SK-N-MC (cell line): ENCODE measurements at regions not wholly inside any gene's neighbourhood (a gene's known extent, or its start where the extent isn't known, plus 50 kb on each side); places are given as distances from the start of the nearest gene placed in this dataset.
A peak's percentile ranks its signal among the peaks of the same experiment; 100 is the strongest.

Experiments
- DNase-seq: peaks from one replicate; pipeline ENCODE4 v3.0.0-alpha.2; 2011; ENCODE audit warnings: low read depth, low spot score
- H3K27ac ChIP-seq: fragments of 200-600 bp; sonication (generic); 2 replicates; pipeline ENCODE4 v1.5.1; 2016; ENCODE audit warnings: mixed run types
- H3K36me3 ChIP-seq: fragments of 200-600 bp; sonication (generic); 2 replicates; pipeline ENCODE4 v1.6.1; 2017; ENCODE audit warnings: antibody characterized with exemption, low read length, mixed read lengths; ENCODE audit not compliant: insufficient read depth
- H3K4me3 ChIP-seq: fragments of 200-600 bp; sonication (generic); 2 replicates; pipeline ENCODE4 v1.5.1; 2016
- H3K9ac ChIP-seq: fragments of 200-600 bp; sonication (generic); 2 replicates; pipeline ENCODE4 v1.8.0; 2017; ENCODE audit warnings: mixed run types, mixed read lengths; ENCODE audit not compliant: insufficient read length
- H3K9me3 ChIP-seq: fragments of 200-600 bp; sonication (generic); 2 replicates; pipeline ENCODE4 v1.6.1; 2017; ENCODE audit warnings: low read depth, mild to moderate bottlenecking, antibody characterized with exemption, low read length, moderate library complexity, mixed read lengths
- EZH2 ChIP-seq: fragments of 200-600 bp; sonication (generic); IDR thresholded peaks from one replicate; pipeline ENCODE4 v1.6.1; 2017; ENCODE audit warnings: antibody characterized with exemption
- FOXP2 ChIP-seq: optimal IDR thresholded peaks from 2 replicates; pipeline ENCODE3; 2011; ENCODE audit warnings: mild to moderate bottlenecking, moderate library complexity; ENCODE audit not compliant: insufficient read depth; ENCODE audit errors: extremely low read length, control extremely low read depth
- POLR2AphosphoS5 ChIP-seq: IDR thresholded peaks from 2 replicates; pipeline ENCODE4 v1.6.1; 2012; ENCODE audit warnings: mild to moderate bottlenecking, low read depth, low read length, borderline replicate concordance

- H3K27ac ChIP-seq = no peak overlapping the region
- no peaks in the 10 kb centered on the region for H3K9me3 ChIP-seq
- H3K4me3 ChIP-seq = no peak overlapping the region
- no peak overlapping the region for H3K9ac ChIP-seq
- DNase-seq = no peak
- no peaks in the 10 kb centered on the region for H3K36me3 ChIP-seq
- no peak for TF ChIP-seq POLR2AphosphoS5
- no peak for TF ChIP-seq EZH2
- no peak for TF ChIP-seq FOXP2
Measured at GRCh38 chr5:15026011-15026893, 154.7 kb upstream of the ANKH start.

- Histone ChIP-seq H3K9ac (no peak overlapping the region), H3K36me3 (no peaks in the 10 kb centered on the region), H3K9me3 (no peaks in the 10 kb centered on the region), H3K4me3 (no peak overlapping the region), H3K27ac (no peak overlapping the region)
- no peak for DNase-seq
- TF ChIP-seq POLR2AphosphoS5 (no peak), FOXP2 (no peak), EZH2 (no peak)
Measured at GRCh38 chr5:15023846-15024245, 152.3 kb upstream of the ANKH start.

GRCh38 chr5:15023266-15023665 is 151.7 kb upstream of the ANKH start:
- Histone ChIP-seq H3K27ac (no peak overlapping the region), H3K9me3 (no peaks in the 10 kb centered on the region), H3K4me3 (no peak overlapping the region), H3K9ac (no peak overlapping the region), H3K36me3 (no peaks in the 10 kb centered on the region)
- no peak for TF ChIP-seq FOXP2
- no peak for TF ChIP-seq EZH2
- no peak for TF ChIP-seq POLR2AphosphoS5
- DNase-seq = no peak

- TF ChIP-seq EZH2 = no peak
- TF ChIP-seq FOXP2 = no peak
- TF ChIP-seq POLR2AphosphoS5 = no peak
- H3K4me3 ChIP-seq = no peak overlapping the region
Measured at GRCh38 chr5:15021266-15022046, 149.9 kb upstream of the ANKH start.

GRCh38 chr5:15020736-15021135 is 149.2 kb upstream of the ANKH start:
- Histone ChIP-seq H3K36me3 (no peaks in the 10 kb centered on the region), H3K9me3 (no peaks in the 10 kb centered on the region), H3K4me3 (no peak overlapping the region), H3K27ac (no peak overlapping the region), H3K9ac (no peak overlapping the region)
- DNase-seq = no peak
- TF ChIP-seq POLR2AphosphoS5 (no peak), EZH2 (no peak), FOXP2 (no peak)

More at GRCh38 chr5:15021266-15022046, 149.9 kb upstream of the ANKH start:
- Histone ChIP-seq H3K27ac (no peak overlapping the region), H3K9me3 (no peaks in the 10 kb centered on the region), H3K36me3 (no peaks in the 10 kb centered on the region), H3K9ac (no peak overlapping the region)
- no peak for DNase-seq

- DNase-seq = no peak
- no peaks in the 10 kb centered on the region for H3K9me3 ChIP-seq
- TF ChIP-seq FOXP2 (no peak), POLR2AphosphoS5 (no peak), EZH2 (no peak)
- H3K9ac ChIP-seq = no peak overlapping the region
- no peak overlapping the region for H3K27ac ChIP-seq
- no peak overlapping the region for H3K4me3 ChIP-seq
- H3K36me3 ChIP-seq = no peaks in the 10 kb centered on the region
Measured at GRCh38 chr5:15014809-15015208, 143.2 kb upstream of the ANKH start.

- no peak overlapping the region for H3K9ac ChIP-seq
- no peaks in the 10 kb centered on the region for H3K36me3 ChIP-seq
- H3K27ac ChIP-seq = no peak overlapping the region
- H3K4me3 ChIP-seq = no peak overlapping the region
- TF ChIP-seq EZH2 (no peak), POLR2AphosphoS5 (no peak), FOXP2 (no peak)
- no peaks in the 10 kb centered on the region for H3K9me3 ChIP-seq
- DNase-seq = peak; percentile 28
Measured at GRCh38 chr5:15013654-15014463, 142.3 kb upstream of the ANKH start.

- TF ChIP-seq POLR2AphosphoS5 (no peak), FOXP2 (no peak), EZH2 (no peak)
- no peaks in the 10 kb centered on the region for H3K9me3 ChIP-seq
- H3K4me3 ChIP-seq = no peak overlapping the region
- H3K9ac ChIP-seq = no peak overlapping the region
- no peaks in the 10 kb centered on the region for H3K36me3 ChIP-seq
- no peak for DNase-seq
- no peak overlapping the region for H3K27ac ChIP-seq
Measured at GRCh38 chr5:15012061-15012460, 140.5 kb upstream of the ANKH start.

GRCh38 chr5:15010936-15011335 is 139.4 kb upstream of the ANKH start:
- Histone ChIP-seq H3K36me3 (no peaks in the 10 kb centered on the region), H3K4me3 (no peak overlapping the region), H3K27ac (no peak overlapping the region), H3K9me3 (no peaks in the 10 kb centered on the region), H3K9ac (no peak overlapping the region)
- TF ChIP-seq FOXP2 = no peak
- no peak for TF ChIP-seq POLR2AphosphoS5
- TF ChIP-seq EZH2 = no peak
- no peak for DNase-seq
